OCI-LY3 (cell line): ENCODE measurements at regions not wholly inside any gene's neighbourhood (a gene's known extent, or its start where the extent isn't known, plus 50 kb on each side); places are given as distances from the start of the nearest gene placed in this dataset.

Source experiments
- H2AFZ ChIP-seq: fragments of 200-600, 300-600 bp; shearing (Covaris generic); 2 replicates; pipeline ENCODE4 v1.6.0; 2014; ENCODE audit warnings: antibody characterized with exemption, low read depth, low read length
- H3K27ac ChIP-seq: fragments of 200-600, 300-600 bp; sonication (generic); 2 replicates; pipeline ENCODE4 v1.5.1; 2014; ENCODE audit warnings: mild to moderate bottlenecking, low read length, moderate library complexity, mixed read lengths
- H3K27me3 ChIP-seq: fragments of 200-600, 300-600 bp; sonication (generic); 2 replicates; pipeline ENCODE4 v1.6.1; 2014; ENCODE audit warnings: low read depth, low read length, mixed read lengths
- H3K36me3 ChIP-seq: fragments of 200-600, 300-600 bp; sonication (generic); replicated peaks from 2 replicates; pipeline ENCODE3; 2014; ENCODE audit warnings: low read depth, low read length, mixed read lengths
- H3K4me1 ChIP-seq: fragments of 300-600, 200-600 bp; sonication (generic); 2 replicates; pipeline ENCODE4 v1.6.1; 2014; ENCODE audit warnings: low read length, mixed read lengths
- H3K4me2 ChIP-seq: fragments of 200-600, 300-600 bp; sonication (generic); 2 replicates; pipeline ENCODE4 v1.6.1; 2014; ENCODE audit warnings: low read length, mixed read lengths
- H3K4me3 ChIP-seq: fragments of 300-600, 200-600 bp; sonication (generic); 2 replicates; pipeline ENCODE4 v1.5.1; 2014; ENCODE audit warnings: antibody characterized with exemption, mild to moderate bottlenecking, low read length, moderate library complexity
- H3K79me2 ChIP-seq: fragments of 300-600, 200-600 bp; shearing (Covaris generic); 2 replicates; pipeline ENCODE4 v1.6.1; 2014; ENCODE audit warnings: mild to moderate bottlenecking, low read length, mixed read lengths
- H3K9ac ChIP-seq: fragments of 300-600, 200-600 bp; shearing (Covaris generic); 2 replicates; pipeline ENCODE4 v1.6.0; 2014; ENCODE audit warnings: mild to moderate bottlenecking, low read length, moderate library complexity
- H3K9me3 ChIP-seq: fragments of 200-600, 300-600 bp; shearing (Covaris generic); 2 replicates; pipeline ENCODE4 v1.6.1; 2014; ENCODE audit warnings: low read length, mixed read lengths; ENCODE audit not compliant: insufficient read depth
- H4K20me1 ChIP-seq: fragments of 200-600, 300-600 bp; sonication (generic); 2 replicates; pipeline ENCODE4 v1.6.1; 2016; ENCODE audit warnings: low read length, mixed read lengths; ENCODE audit not compliant: insufficient read depth
- EZH2phosphoT487 ChIP-seq: fragments of 200-600 bp; shearing (Covaris generic); IDR thresholded peaks from 2 replicates; pipeline ENCODE4 v1.6.1; 2018; ENCODE audit warnings: antibody characterized with exemption, mixed run types, low read depth
- TF ChIP-seq, protein P1 (sequence below): fragments of 200-600, 300-600 bp; sonication (generic); IDR thresholded peaks from 2 replicates; pipeline ENCODE4 v1.5.1; 2014; ENCODE audit warnings: antibody characterized with exemption, low read length, low read depth

GRCh38 chr6:14516956-14517355, 399.4 kb downstream of the CD83 start:
- Histone ChIP-seq H3K27ac (no peak overlapping the region), H3K9me3 (no peaks in the 10 kb centered on the region), H3K27me3 (no peaks in the 10 kb centered on the region), H3K4me1 (no peaks in the 10 kb centered on the region), H3K4me2 (no peak overlapping the region), H3K36me3 (no peaks in the 10 kb centered on the region), H4K20me1 (no peaks in the 10 kb centered on the region), H2AFZ (no peak overlapping the region), H3K4me3 (no peak overlapping the region), H3K79me2 (no peaks in the 10 kb centered on the region), H3K9ac (no peak overlapping the region)
- TF ChIP-seq EZH2phosphoT487: no peak
- TF ChIP-seq, protein P1, sequence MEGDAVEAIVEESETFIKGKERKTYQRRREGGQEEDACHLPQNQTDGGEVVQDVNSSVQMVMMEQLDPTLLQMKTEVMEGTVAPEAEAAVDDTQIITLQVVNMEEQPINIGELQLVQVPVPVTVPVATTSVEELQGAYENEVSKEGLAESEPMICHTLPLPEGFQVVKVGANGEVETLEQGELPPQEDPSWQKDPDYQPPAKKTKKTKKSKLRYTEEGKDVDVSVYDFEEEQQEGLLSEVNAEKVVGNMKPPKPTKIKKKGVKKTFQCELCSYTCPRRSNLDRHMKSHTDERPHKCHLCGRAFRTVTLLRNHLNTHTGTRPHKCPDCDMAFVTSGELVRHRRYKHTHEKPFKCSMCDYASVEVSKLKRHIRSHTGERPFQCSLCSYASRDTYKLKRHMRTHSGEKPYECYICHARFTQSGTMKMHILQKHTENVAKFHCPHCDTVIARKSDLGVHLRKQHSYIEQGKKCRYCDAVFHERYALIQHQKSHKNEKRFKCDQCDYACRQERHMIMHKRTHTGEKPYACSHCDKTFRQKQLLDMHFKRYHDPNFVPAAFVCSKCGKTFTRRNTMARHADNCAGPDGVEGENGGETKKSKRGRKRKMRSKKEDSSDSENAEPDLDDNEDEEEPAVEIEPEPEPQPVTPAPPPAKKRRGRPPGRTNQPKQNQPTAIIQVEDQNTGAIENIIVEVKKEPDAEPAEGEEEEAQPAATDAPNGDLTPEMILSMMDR: no peak

- TF ChIP-seq, protein P1: no peak
- no peak for TF ChIP-seq EZH2phosphoT487
- H4K20me1 ChIP-seq: no peaks in the 10 kb centered on the region
- H3K4me3 ChIP-seq: no peak overlapping the region
- no peaks in the 10 kb centered on the region for H3K4me1 ChIP-seq
- H3K27ac ChIP-seq: no peak overlapping the region
- no peaks in the 10 kb centered on the region for H3K9me3 ChIP-seq
- H2AFZ ChIP-seq: no peak overlapping the region
- no peak overlapping the region for H3K9ac ChIP-seq
- no peaks in the 10 kb centered on the region for H3K36me3 ChIP-seq
- no peaks in the 10 kb centered on the region for H3K79me2 ChIP-seq
- no peak overlapping the region for H3K4me2 ChIP-seq
- H3K27me3 ChIP-seq: no peaks in the 10 kb centered on the region
Measured at GRCh38 chr6:14517516-14518105, 400.0 kb downstream of the CD83 start.

GRCh38 chr6:14518515-14519217, 401.1 kb downstream of the CD83 start:
- no peak overlapping the region for H3K27ac ChIP-seq
- no peak overlapping the region for H3K4me3 ChIP-seq
- no peaks in the 10 kb centered on the region for H3K9me3 ChIP-seq
- no peak overlapping the region for H3K4me2 ChIP-seq
- H3K27me3 ChIP-seq: no peaks in the 10 kb centered on the region
- no peaks in the 10 kb centered on the region for H3K4me1 ChIP-seq
- H3K36me3 ChIP-seq: no peaks in the 10 kb centered on the region
- no peak overlapping the region for H3K9ac ChIP-seq
- no peak overlapping the region for H2AFZ ChIP-seq
- no peaks in the 10 kb centered on the region for H3K79me2 ChIP-seq
- H4K20me1 ChIP-seq: no peaks in the 10 kb centered on the region
- TF ChIP-seq, protein P1: no peak
- no peak for TF ChIP-seq EZH2phosphoT487

DNA sequence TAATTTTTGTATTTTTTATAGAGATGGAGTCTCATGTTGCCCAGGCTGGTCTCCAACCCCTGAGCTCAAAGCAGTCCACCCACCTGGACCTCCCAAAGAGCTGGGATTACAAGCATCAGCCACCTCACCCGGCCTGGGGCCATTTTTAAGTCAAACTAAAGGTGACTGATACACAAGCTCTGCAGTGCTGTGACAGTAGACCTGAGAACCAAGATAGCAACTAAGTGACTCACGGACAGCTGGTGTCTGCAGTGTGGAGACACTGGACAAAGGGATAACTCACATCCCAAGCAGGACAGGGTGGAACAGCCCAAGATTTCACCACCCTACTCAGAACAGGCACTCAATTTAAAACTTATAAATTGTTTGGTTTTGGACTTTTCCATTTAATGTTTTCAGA, 402.5 kb downstream of the CD83 start:
- no peaks in the 10 kb centered on the region for H3K27me3 ChIP-seq
- H4K20me1 ChIP-seq: no peaks in the 10 kb centered on the region
- H3K4me2 ChIP-seq: no peak overlapping the region
- no peak overlapping the region for H2AFZ ChIP-seq
- H3K27ac ChIP-seq: no peak overlapping the region
- no peaks in the 10 kb centered on the region for H3K36me3 ChIP-seq
- TF ChIP-seq, protein P1: no peak
- no peak for TF ChIP-seq EZH2phosphoT487
- H3K9ac ChIP-seq: no peak overlapping the region
- no peaks in the 10 kb centered on the region for H3K79me2 ChIP-seq
- no peaks in the 10 kb centered on the region for H3K9me3 ChIP-seq
- no peaks in the 10 kb centered on the region for H3K4me1 ChIP-seq
- H3K4me3 ChIP-seq: no peak overlapping the region
